GM18951 (cell line): ENCODE measurements at regions not wholly inside any gene's neighbourhood (a gene's known extent, or its start where the extent isn't known, plus 50 kb on each side); places are given as distances from the start of the nearest gene placed in this dataset.

ENCODE experiments used
- POLR2A ChIP-seq: IDR thresholded peaks from 4 replicates; pipeline ENCODE4 v1.6.1; 2011; ENCODE audit warnings: mild to moderate bottlenecking; ENCODE audit not compliant: insufficient read length, insufficient read depth; ENCODE audit errors: extremely low read depth
- in situ Hi-C: fragments of 300-500 bp; cut with MboI; formaldehyde crosslinking; loops from one replicate; pipeline ENCODE4 v1.12.0; 2022; ENCODE audit warnings: low sequenced_read_pairs, mixed read lengths, inconsistent platforms; ENCODE audit not compliant: unreplicated experiment

- no peak for TF ChIP-seq POLR2A
- in situ Hi-C loops: no loop called here
Observed at GRCh38 chr4:127580891-127581290, 51.9 kb upstream of the INTU start.
